WTC11 (cell line): ENCODE measurements at regions not wholly inside any gene's neighbourhood (a gene's known extent, or its start where the extent isn't known, plus 50 kb on each side); places are given as distances from the start of the nearest gene placed in this dataset.

Experiments used
- ATAC-seq: fragments of 200-7000 bp; cut with Tn5 transposase; 2 replicates; pipeline ENCODE4 v1.10.0; 2021; ENCODE audit warnings: mild to moderate bottlenecking, moderate library complexity
- CTCF ChIA-PET: fragments of 300-600 bp; sonication (Branson Sonifier 250); formaldehyde crosslinking; loops from one replicate; lab custom pipeline; 2021; ENCODE audit warnings: antibody characterized with exemption; lab: Charles Lee
- POLR2A ChIA-PET: fragments of 350-600 bp; sonication (Branson Sonifier 250); formaldehyde crosslinking; loops from one replicate; lab custom pipeline; 2021; ENCODE audit warnings: antibody characterized with exemption; lab: Charles Lee
- DNase-seq: peaks from one replicate; pipeline ENCODE4 v3.0.0; 2021; ENCODE audit warnings: low spot score
- H3K27ac Mint-ChIP-seq: 2 replicates; pipeline ENCODE4 v1.8.0; 2021; ENCODE audit warnings: mixed read lengths
- H3K27me3 Mint-ChIP-seq: 2 replicates; pipeline ENCODE4 v1.8.0; 2021; ENCODE audit warnings: low read depth, mild to moderate bottlenecking, moderate library complexity, mixed read lengths
- H3K36me3 Mint-ChIP-seq: 2 replicates; pipeline ENCODE4 v1.8.0; 2021; ENCODE audit warnings: mixed read lengths
- H3K4me1 Mint-ChIP-seq: 2 replicates; pipeline ENCODE4 v1.8.0; 2022; ENCODE audit warnings: mixed read lengths
- H3K4me3 Mint-ChIP-seq: 2 replicates; pipeline ENCODE4 v1.8.0; 2021; ENCODE audit warnings: mild to moderate bottlenecking, moderate library complexity, mixed read lengths
- H3K9me3 Mint-ChIP-seq: 2 replicates; pipeline ENCODE4 v1.8.0; 2021; ENCODE audit warnings: mixed read lengths
- CBFB ChIP-seq: sonication (generic); formaldehyde crosslinking; IDR thresholded peaks from 2 replicates; pipeline ENCODE4 v1.8.1; 2022; ENCODE audit warnings: mild to moderate bottlenecking, low read depth, missing genetic modification reagents
- FOXK1 ChIP-seq: sonication (generic); formaldehyde crosslinking; IDR thresholded peaks from 2 replicates; pipeline ENCODE4 v1.8.0; 2022; ENCODE audit warnings: mild to moderate bottlenecking, moderate library complexity, missing genetic modification reagents
- IRF2 ChIP-seq: sonication (generic); formaldehyde crosslinking; IDR thresholded peaks from 2 replicates; pipeline ENCODE4 v1.8.0; 2022; ENCODE audit warnings: low read depth, missing genetic modification reagents, borderline replicate concordance
- JUN ChIP-seq: sonication (generic); formaldehyde crosslinking; IDR thresholded peaks from 2 replicates; pipeline ENCODE4 v1.8.0; 2023; ENCODE audit warnings: mild to moderate bottlenecking, missing genetic modification reagents
- KAT7 ChIP-seq: sonication (generic); formaldehyde crosslinking; IDR thresholded peaks from 2 replicates; pipeline ENCODE4 v1.8.1; 2023; ENCODE audit warnings: missing genetic modification reagents, mild to moderate bottlenecking, borderline replicate concordance
- MXD4 ChIP-seq: fragments of 250-450 bp; sonication (Bioruptor Pico); IDR thresholded peaks from 2 replicates; pipeline ENCODE4 v1.8.0; 2021; ENCODE audit warnings: mild to moderate bottlenecking, moderate library complexity, borderline replicate concordance
- NFATC4 ChIP-seq: fragments of 250-450 bp; sonication (Bioruptor Pico); IDR thresholded peaks from 2 replicates; pipeline ENCODE4 v1.9.0; 2021; ENCODE audit warnings: mild to moderate bottlenecking
- NFE2L1 ChIP-seq: sonication (generic); formaldehyde crosslinking; IDR thresholded peaks from 2 replicates; pipeline ENCODE4 v1.8.1; 2023; ENCODE audit warnings: missing genetic modification reagents
- SMAD3 ChIP-seq: sonication (generic); formaldehyde crosslinking; IDR thresholded peaks from 2 replicates; pipeline ENCODE4 v1.8.0; 2022; ENCODE audit warnings: missing genetic modification reagents, mild to moderate bottlenecking, borderline replicate concordance
- SMAD4 ChIP-seq: sonication (generic); formaldehyde crosslinking; IDR thresholded peaks from 2 replicates; pipeline ENCODE4 v1.8.0; 2022; ENCODE audit warnings: mild to moderate bottlenecking, missing genetic modification reagents
- SOX15 ChIP-seq: fragments of 250-450 bp; sonication (Bioruptor Pico); IDR thresholded peaks from 2 replicates; pipeline ENCODE4 v1.9.0; 2021; ENCODE audit warnings: mild to moderate bottlenecking
- TEAD1 ChIP-seq: sonication (generic); formaldehyde crosslinking; IDR thresholded peaks from 2 replicates; pipeline ENCODE4 v1.8.0; 2022; ENCODE audit warnings: mild to moderate bottlenecking, missing genetic modification reagents
- TEAD4 ChIP-seq: sonication (generic); formaldehyde crosslinking; IDR thresholded peaks from 2 replicates; pipeline ENCODE4 v1.8.0; 2022; ENCODE audit warnings: mild to moderate bottlenecking, missing genetic modification reagents
- ZNF317 ChIP-seq: sonication (generic); formaldehyde crosslinking; IDR thresholded peaks from 2 replicates; pipeline ENCODE4 v1.8.1; 2023; ENCODE audit warnings: low read depth, mild to moderate bottlenecking, moderate library complexity, missing genetic modification reagents, borderline replicate concordance
- ZNF396 ChIP-seq: fragments of 250-450 bp; sonication (Bioruptor Pico); IDR thresholded peaks from 2 replicates; pipeline ENCODE4 v1.8.0; 2021; ENCODE audit warnings: mild to moderate bottlenecking, moderate library complexity, borderline replicate concordance
- ZNF416 ChIP-seq: fragments of 250-450 bp; sonication (Bioruptor Pico); IDR thresholded peaks from 2 replicates; pipeline ENCODE4 v1.9.0; 2021; ENCODE audit warnings: mild to moderate bottlenecking, inconsistent platforms
- ZNF671 ChIP-seq: fragments of 250-450 bp; sonication (Bioruptor Pico); IDR thresholded peaks from 2 replicates; pipeline ENCODE4 v1.8.0; 2021; ENCODE audit warnings: mild to moderate bottlenecking
- TF ChIP-seq, protein P1 (sequence below): sonication (generic); formaldehyde crosslinking; IDR thresholded peaks from 2 replicates; pipeline ENCODE4 v1.8.0; 2022; ENCODE audit warnings: mild to moderate bottlenecking, missing genetic modification reagents
- TF ChIP-seq, protein P2 (sequence below): fragments of 250-450 bp; sonication (Bioruptor Pico); conservative IDR thresholded peaks from 2 replicates; pipeline ENCODE4 v1.9.0; 2021; ENCODE audit warnings: mild to moderate bottlenecking
- TF ChIP-seq, protein P3 (sequence below): sonication (generic); formaldehyde crosslinking; IDR thresholded peaks from 2 replicates; pipeline ENCODE4 v1.8.0; 2022; ENCODE audit warnings: mild to moderate bottlenecking, missing genetic modification reagents
- TF ChIP-seq, protein P4 (sequence below): sonication (generic); formaldehyde crosslinking; conservative IDR thresholded peaks from 2 replicates; pipeline ENCODE4 v1.8.1; 2023; ENCODE audit warnings: mild to moderate bottlenecking, low read depth, missing genetic modification reagents, moderate library complexity
- TF ChIP-seq, protein P5 (sequence below): sonication (generic); formaldehyde crosslinking; IDR thresholded peaks from 2 replicates; pipeline ENCODE4 v1.8.0; 2023; ENCODE audit warnings: missing genetic modification reagents, mild to moderate bottlenecking, borderline replicate concordance
- TF ChIP-seq, protein P6 (sequence below): sonication (generic); formaldehyde crosslinking; IDR thresholded peaks from 2 replicates; pipeline ENCODE4 v1.8.0; 2023; ENCODE audit warnings: missing genetic modification reagents

DNA sequence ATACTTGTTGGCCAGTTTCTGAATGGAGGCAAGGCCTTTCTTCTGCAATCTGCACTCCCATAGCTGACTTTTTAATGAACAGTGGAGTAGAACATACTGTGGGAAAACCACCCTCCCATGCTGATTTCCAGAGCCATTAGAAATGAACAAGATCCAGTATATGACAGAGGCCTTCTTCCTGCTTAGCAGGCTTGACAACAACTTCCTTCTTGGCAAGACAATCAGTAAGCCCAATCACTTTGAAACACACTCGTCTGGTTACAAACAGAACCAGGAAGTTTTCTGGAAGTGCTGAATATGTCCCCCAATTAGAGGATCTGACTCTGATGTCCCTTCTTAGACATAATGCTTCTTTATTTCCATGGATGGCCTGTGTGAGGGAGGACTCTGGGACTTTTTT is 103.4 kb downstream of the SAMD9 start:
- ATAC-seq: no peak
- no peak for DNase-seq
- Mint-ChIP-seq H3K4me3 (no peak overlapping the region), H3K9me3 (no peaks in the 10 kb centered on the region), H3K36me3 (no peaks in the 10 kb centered on the region), H3K27ac (no peak overlapping the region), H3K27me3 (no peaks in the 10 kb centered on the region; the same call in 1 of the 2 replicates), H3K4me1 (peaks cover 21% of the 10 kb centered on the region)
- POLR2A ChIA-PET: no interaction called here
- TF ChIP-seq, protein P1, sequence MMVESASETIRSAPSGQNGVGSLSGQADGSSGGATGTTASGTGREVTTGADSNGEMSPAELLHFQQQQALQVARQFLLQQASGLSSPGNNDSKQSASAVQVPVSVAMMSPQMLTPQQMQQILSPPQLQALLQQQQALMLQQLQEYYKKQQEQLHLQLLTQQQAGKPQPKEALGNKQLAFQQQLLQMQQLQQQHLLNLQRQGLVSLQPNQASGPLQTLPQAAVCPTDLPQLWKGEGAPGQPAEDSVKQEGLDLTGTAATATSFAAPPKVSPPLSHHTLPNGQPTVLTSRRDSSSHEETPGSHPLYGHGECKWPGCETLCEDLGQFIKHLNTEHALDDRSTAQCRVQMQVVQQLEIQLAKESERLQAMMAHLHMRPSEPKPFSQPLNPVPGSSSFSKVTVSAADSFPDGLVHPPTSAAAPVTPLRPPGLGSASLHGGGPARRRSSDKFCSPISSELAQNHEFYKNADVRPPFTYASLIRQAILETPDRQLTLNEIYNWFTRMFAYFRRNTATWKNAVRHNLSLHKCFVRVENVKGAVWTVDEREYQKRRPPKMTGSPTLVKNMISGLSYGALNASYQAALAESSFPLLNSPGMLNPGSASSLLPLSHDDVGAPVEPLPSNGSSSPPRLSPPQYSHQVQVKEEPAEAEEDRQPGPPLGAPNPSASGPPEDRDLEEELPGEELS (CRISPR knock-in tag): no peak
- TF ChIP-seq, protein P2, sequence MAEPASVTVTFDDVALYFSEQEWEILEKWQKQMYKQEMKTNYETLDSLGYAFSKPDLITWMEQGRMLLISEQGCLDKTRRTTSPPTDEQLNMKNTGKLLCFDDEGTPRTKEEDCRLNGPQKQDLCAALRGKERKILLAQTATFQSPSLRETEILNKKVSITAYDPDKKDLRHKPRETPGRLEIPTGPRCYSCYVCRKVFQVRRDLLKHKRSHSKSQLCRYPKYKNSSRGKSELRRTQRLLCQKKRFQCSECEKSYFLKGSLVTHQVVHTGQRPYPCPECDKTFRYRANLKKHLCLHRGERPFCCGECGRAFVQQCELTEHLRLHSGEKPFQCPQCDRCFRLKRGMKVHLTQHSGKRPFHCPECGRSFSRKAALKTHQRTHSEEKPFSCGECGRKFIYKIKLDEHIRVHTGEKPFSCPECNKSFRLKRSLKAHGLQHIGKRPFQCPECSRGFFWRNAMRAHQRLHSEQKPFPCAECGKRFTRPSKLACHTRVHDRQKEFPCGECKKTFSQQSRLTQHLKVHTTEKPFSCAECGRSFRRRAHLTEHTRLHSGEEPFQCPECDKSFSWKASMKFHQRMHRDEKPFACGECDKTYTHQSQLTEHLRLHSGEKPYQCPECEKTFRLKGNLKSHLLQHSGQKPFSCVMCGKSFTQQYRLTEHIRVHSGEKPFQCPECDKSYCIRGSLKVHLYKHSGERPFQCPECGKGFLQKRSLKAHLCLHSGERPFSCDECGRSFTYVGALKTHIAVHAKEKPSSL (CRISPR knock-in tag): no peak
- no peak for TF ChIP-seq NFE2L1 (CRISPR knock-in tag)
- TF ChIP-seq FOXK1 (CRISPR knock-in tag): no peak
- TF ChIP-seq TEAD1: no peak
- no peak for TF ChIP-seq KAT7
- no peak for TF ChIP-seq MXD4 (CRISPR knock-in tag)
- TF ChIP-seq, protein P3, sequence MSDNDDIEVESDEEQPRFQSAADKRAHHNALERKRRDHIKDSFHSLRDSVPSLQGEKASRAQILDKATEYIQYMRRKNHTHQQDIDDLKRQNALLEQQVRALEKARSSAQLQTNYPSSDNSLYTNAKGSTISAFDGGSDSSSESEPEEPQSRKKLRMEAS (CRISPR knock-in tag): no peak
- TF ChIP-seq SMAD3 (CRISPR knock-in tag): no peak
- no peak for TF ChIP-seq JUN (CRISPR knock-in tag)
- TF ChIP-seq ZNF396 (CRISPR knock-in tag): no peak
- no peak for TF ChIP-seq TEAD4 (CRISPR knock-in tag)
- TF ChIP-seq, protein P4, sequence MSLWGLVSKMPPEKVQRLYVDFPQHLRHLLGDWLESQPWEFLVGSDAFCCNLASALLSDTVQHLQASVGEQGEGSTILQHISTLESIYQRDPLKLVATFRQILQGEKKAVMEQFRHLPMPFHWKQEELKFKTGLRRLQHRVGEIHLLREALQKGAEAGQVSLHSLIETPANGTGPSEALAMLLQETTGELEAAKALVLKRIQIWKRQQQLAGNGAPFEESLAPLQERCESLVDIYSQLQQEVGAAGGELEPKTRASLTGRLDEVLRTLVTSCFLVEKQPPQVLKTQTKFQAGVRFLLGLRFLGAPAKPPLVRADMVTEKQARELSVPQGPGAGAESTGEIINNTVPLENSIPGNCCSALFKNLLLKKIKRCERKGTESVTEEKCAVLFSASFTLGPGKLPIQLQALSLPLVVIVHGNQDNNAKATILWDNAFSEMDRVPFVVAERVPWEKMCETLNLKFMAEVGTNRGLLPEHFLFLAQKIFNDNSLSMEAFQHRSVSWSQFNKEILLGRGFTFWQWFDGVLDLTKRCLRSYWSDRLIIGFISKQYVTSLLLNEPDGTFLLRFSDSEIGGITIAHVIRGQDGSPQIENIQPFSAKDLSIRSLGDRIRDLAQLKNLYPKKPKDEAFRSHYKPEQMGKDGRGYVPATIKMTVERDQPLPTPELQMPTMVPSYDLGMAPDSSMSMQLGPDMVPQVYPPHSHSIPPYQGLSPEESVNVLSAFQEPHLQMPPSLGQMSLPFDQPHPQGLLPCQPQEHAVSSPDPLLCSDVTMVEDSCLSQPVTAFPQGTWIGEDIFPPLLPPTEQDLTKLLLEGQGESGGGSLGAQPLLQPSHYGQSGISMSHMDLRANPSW (CRISPR knock-in tag): no peak
- TF ChIP-seq ZNF317 (CRISPR knock-in tag): no peak
- CTCF ChIA-PET: no interaction called here

DNA sequence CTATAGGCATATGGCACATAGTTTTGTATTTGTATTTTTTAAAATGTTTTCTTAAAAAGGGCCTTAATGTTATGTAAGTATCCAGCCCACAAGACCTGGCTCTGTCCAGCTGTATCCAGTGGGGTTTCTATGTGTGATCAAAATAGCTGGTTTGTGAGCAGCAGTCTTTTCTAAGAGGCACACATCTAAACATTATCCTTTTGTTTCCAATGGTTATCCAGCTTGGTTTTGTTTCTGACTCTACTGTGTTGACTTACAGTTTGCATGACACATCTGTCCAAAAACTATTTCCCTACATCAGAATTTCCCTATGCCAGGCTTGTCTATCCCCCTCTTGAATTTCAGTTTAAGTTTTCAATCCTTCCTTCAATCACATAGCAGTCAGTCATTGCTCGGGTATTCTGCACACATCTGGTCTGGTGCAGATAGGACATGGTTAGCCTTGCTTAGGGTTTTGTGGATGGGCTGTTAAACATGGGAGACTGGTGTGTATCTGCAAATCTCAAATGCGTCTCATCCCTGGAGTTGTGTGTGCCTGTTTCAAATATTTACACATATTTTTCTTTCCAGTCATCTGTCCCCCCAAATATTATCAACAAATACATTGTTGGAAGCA is 104.2 kb downstream of the SAMD9 start:
- Mint-ChIP-seq H3K4me1 (peaks cover 21% of the 10 kb centered on the region), H3K4me3 (no peak overlapping the region), H3K36me3 (no peaks in the 10 kb centered on the region), H3K9me3 (no peaks in the 10 kb centered on the region), H3K27ac (no peak overlapping the region), H3K27me3 (no peaks in the 10 kb centered on the region; the same call in 1 of the 2 replicates)
- DNase-seq: no peak
- CTCF ChIA-PET: interaction anchor here (1.3 kb wide), 1 partner anchor 485 kb away, joined by 3 read pairs; the partner anchor contains the start of genes PEX1 and RBM48
- ATAC-seq: no peak
- TF ChIP-seq CBFB (CRISPR knock-in tag): no peak
- TF ChIP-seq SMAD4 (CRISPR knock-in tag): no peak
- TF ChIP-seq MXD4 (CRISPR knock-in tag): no peak
- TF ChIP-seq, protein P5, sequence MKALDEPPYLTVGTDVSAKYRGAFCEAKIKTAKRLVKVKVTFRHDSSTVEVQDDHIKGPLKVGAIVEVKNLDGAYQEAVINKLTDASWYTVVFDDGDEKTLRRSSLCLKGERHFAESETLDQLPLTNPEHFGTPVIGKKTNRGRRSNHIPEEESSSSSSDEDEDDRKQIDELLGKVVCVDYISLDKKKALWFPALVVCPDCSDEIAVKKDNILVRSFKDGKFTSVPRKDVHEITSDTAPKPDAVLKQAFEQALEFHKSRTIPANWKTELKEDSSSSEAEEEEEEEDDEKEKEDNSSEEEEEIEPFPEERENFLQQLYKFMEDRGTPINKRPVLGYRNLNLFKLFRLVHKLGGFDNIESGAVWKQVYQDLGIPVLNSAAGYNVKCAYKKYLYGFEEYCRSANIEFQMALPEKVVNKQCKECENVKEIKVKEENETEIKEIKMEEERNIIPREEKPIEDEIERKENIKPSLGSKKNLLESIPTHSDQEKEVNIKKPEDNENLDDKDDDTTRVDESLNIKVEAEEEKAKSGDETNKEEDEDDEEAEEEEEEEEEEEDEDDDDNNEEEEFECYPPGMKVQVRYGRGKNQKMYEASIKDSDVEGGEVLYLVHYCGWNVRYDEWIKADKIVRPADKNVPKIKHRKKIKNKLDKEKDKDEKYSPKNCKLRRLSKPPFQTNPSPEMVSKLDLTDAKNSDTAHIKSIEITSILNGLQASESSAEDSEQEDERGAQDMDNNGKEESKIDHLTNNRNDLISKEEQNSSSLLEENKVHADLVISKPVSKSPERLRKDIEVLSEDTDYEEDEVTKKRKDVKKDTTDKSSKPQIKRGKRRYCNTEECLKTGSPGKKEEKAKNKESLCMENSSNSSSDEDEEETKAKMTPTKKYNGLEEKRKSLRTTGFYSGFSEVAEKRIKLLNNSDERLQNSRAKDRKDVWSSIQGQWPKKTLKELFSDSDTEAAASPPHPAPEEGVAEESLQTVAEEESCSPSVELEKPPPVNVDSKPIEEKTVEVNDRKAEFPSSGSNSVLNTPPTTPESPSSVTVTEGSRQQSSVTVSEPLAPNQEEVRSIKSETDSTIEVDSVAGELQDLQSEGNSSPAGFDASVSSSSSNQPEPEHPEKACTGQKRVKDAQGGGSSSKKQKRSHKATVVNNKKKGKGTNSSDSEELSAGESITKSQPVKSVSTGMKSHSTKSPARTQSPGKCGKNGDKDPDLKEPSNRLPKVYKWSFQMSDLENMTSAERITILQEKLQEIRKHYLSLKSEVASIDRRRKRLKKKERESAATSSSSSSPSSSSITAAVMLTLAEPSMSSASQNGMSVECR (CRISPR knock-in tag): no peak
- no peak for TF ChIP-seq NFATC4
- TF ChIP-seq, protein P6, sequence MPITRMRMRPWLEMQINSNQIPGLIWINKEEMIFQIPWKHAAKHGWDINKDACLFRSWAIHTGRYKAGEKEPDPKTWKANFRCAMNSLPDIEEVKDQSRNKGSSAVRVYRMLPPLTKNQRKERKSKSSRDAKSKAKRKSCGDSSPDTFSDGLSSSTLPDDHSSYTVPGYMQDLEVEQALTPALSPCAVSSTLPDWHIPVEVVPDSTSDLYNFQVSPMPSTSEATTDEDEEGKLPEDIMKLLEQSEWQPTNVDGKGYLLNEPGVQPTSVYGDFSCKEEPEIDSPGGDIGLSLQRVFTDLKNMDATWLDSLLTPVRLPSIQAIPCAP (CRISPR knock-in tag): no peak
- TF ChIP-seq SOX15 (CRISPR knock-in tag): no peak
- TF ChIP-seq IRF2 (CRISPR knock-in tag): no peak
- TF ChIP-seq ZNF671: no peak
- no peak for TF ChIP-seq ZNF416 (CRISPR knock-in tag)
- POLR2A ChIA-PET: no interaction called here
